ENCODE measurements at regions not wholly inside any gene's neighbourhood (a gene's known extent, or its start where the extent isn't known, plus 50 kb on each side); places are given as distances from the start of the nearest gene placed in this dataset.

- Mint-ChIP-seq H3K27me3 (peaks cover 0 to 2% of the 10 kb centered on the region in 2 donors), H3K4me3 (no peak overlapping the region), H3K27ac (no peak overlapping the region), H3K36me3 (no peaks in the 10 kb centered on the region), H3K9me3 (no peaks in the 10 kb centered on the region), H3K4me1 (no peaks in the 10 kb centered on the region)
- Histone ChIP-seq H3K27me3 (ENCODE audit: insufficient read depth, low read length, poor library complexity, severe bottlenecking) (no peaks in the 10 kb centered on the region), H3K4me1 (ENCODE audit: insufficient read depth, low read length) (no peaks in the 10 kb centered on the region), H3K36me3 (ENCODE audit: insufficient read depth, low read length) (no peaks in the 10 kb centered on the region), H3K27ac (ENCODE audit: low read depth, low read length) (no peak overlapping the region), H3K9me3 (ENCODE audit: low read length) (no peaks in the 10 kb centered on the region), H3K4me3 (ENCODE audit: low read length) (no peak overlapping the region)
- ChIA-PET CTCF (no interaction called here), POLR2A (no interaction called here)
- DNase-seq = no peak
These were observed 300.1 kb upstream of the DDX53 start for GRCh38 chrX:22699581-22700091.

DNA sequence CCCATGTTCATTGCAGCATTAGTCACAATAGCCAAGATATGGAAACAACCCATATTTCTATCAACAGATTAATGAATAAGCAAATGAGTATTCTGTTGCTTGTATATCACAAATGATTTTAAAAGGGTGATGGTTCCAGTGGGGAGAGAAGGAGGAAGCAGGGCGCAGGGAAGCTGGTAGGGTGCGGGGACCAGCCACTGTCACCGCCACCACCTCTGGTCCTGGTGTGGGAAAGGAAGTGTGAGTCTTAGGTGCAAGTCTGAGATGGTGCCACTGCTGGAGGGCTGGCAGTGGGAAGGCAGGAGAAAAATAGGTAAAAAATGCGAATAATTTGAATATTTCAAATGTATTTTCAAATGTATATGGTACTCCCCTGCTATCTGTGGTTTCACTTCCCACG lies 286.8 kb upstream of the DDX53 start:
- no peak for DNase-seq
- no peak overlapping the region for H3K4me3 ChIP-seq (ENCODE audit: low read length)
- POLR2A ChIA-PET = no interaction called here
- H3K4me1 ChIP-seq (ENCODE audit: insufficient read depth, low read length) = no peaks in the 10 kb centered on the region
- CTCF ChIA-PET = no interaction called here
- Mint-ChIP-seq H3K4me1 (no peaks in the 10 kb centered on the region), H3K4me3 (no peak overlapping the region), H3K27me3 (peaks cover 0 to 2% of the 10 kb centered on the region in 2 donors), H3K36me3 (no peaks in the 10 kb centered on the region), H3K9me3 (no peaks in the 10 kb centered on the region), H3K27ac (no peak overlapping the region)
- H3K9me3 ChIP-seq (ENCODE audit: low read length) = no peaks in the 10 kb centered on the region
- no peaks in the 10 kb centered on the region for H3K36me3 ChIP-seq (ENCODE audit: insufficient read depth, low read length)
- H3K27me3 ChIP-seq (ENCODE audit: insufficient read depth, low read length, poor library complexity, severe bottlenecking) = no peaks in the 10 kb centered on the region
- no peak overlapping the region for H3K27ac ChIP-seq (ENCODE audit: low read depth, low read length)

GRCh38 chrX:22730542-22730941 lies 269.2 kb upstream of the DDX53 start:
- no peak for DNase-seq
- H3K27ac ChIP-seq (ENCODE audit: low read depth, low read length) = no peak overlapping the region
- Mint-ChIP-seq H3K36me3 (no peaks in the 10 kb centered on the region), H3K27me3 (peaks cover 0 to 6% of the 10 kb centered on the region in 2 donors), H3K27ac (no peak overlapping the region), H3K4me3 (no peak overlapping the region), H3K4me1 (no peaks in the 10 kb centered on the region), H3K9me3 (peaks cover 0 to 3% (median 0%) of the 10 kb centered on the region in 5 donors)
- no peaks in the 10 kb centered on the region for H3K27me3 ChIP-seq (ENCODE audit: insufficient read depth, low read length, poor library complexity, severe bottlenecking)
- H3K9me3 ChIP-seq (ENCODE audit: low read length) = no peaks in the 10 kb centered on the region
- H3K36me3 ChIP-seq (ENCODE audit: insufficient read depth, low read length) = no peaks in the 10 kb centered on the region
- no peaks in the 10 kb centered on the region for H3K4me1 ChIP-seq (ENCODE audit: insufficient read depth, low read length)
- ChIA-PET CTCF (no interaction called here), POLR2A (no interaction called here)
- no peak overlapping the region for H3K4me3 ChIP-seq (ENCODE audit: low read length)

DNA sequence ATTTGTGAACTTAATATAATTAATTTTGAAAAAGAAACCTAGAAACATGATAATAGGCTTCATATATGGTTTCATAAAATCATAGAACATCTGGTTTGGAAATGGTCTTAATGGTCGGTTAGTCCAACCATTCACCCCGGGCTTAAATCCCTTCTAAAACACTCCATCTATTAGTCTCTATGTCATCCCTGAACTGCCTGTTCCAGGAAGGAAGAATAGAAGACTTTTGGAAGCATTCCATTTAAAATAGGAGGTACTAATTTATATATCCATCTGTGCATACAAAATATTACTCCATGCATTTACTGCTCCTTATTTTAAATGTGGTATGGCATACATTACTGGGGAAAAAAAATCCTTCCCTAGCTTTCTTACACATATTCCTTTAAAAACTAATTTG lies 262.2 kb upstream of the DDX53 start:
- ChIA-PET POLR2A (no interaction called here), CTCF (no interaction called here)
- Histone ChIP-seq H3K27ac (ENCODE audit: low read depth, low read length) (no peak overlapping the region), H3K4me1 (ENCODE audit: insufficient read depth, low read length) (no peaks in the 10 kb centered on the region), H3K4me3 (ENCODE audit: low read length) (no peak overlapping the region), H3K36me3 (ENCODE audit: insufficient read depth, low read length) (no peaks in the 10 kb centered on the region), H3K9me3 (ENCODE audit: low read length) (no peaks in the 10 kb centered on the region), H3K27me3 (ENCODE audit: insufficient read depth, low read length, poor library complexity, severe bottlenecking) (no peaks in the 10 kb centered on the region)
- no peaks in the 10 kb centered on the region for H3K36me3 Mint-ChIP-seq
- H3K4me1 Mint-ChIP-seq = no peaks in the 10 kb centered on the region
- H3K9me3 Mint-ChIP-seq = peaks cover 0 to 3% (median 0%) of the 10 kb centered on the region in 5 donors
- no peaks in the 10 kb centered on the region for H3K27me3 Mint-ChIP-seq
- no peak overlapping the region for H3K4me3 Mint-ChIP-seq
- no peak overlapping the region for H3K27ac Mint-ChIP-seq
- DNase-seq = no peak

- POLR2A ChIA-PET = no interaction called here
- Mint-ChIP-seq H3K4me3 (no peak overlapping the region), H3K36me3 (no peaks in the 10 kb centered on the region), H3K4me1 (no peaks in the 10 kb centered on the region), H3K27me3 (no peaks in the 10 kb centered on the region), H3K9me3 (no peaks in the 10 kb centered on the region), H3K27ac (no peak overlapping the region)
- H3K4me1 ChIP-seq (ENCODE audit: insufficient read depth, low read length) = no peaks in the 10 kb centered on the region
- no peaks in the 10 kb centered on the region for H3K9me3 ChIP-seq (ENCODE audit: low read length)
- CTCF ChIA-PET = interaction anchor here (1.0 kb wide), 1 partner anchor 9 kb away, joined by 4 read pairs; no protein-coding TSS in a partner anchor
- no peak overlapping the region for H3K27ac ChIP-seq (ENCODE audit: low read depth, low read length)
- H3K4me3 ChIP-seq (ENCODE audit: low read length) = no peak overlapping the region
- H3K27me3 ChIP-seq (ENCODE audit: insufficient read depth, low read length, poor library complexity, severe bottlenecking) = no peaks in the 10 kb centered on the region
- H3K36me3 ChIP-seq (ENCODE audit: insufficient read depth, low read length) = no peaks in the 10 kb centered on the region
- DNase-seq = no peak
These were observed 260.5 kb upstream of the DDX53 start for GRCh38 chrX:22739276-22739675.

GRCh38 chrX:22740836-22741235 lies 258.9 kb upstream of the DDX53 start:
- DNase-seq = no peak
- no peaks in the 10 kb centered on the region for H3K36me3 Mint-ChIP-seq

GRCh38 chrX:22742174-22742573 lies 257.6 kb upstream of the DDX53 start:
- H3K27ac ChIP-seq (ENCODE audit: low read depth, low read length) = no peak overlapping the region
- no peaks in the 10 kb centered on the region for H3K9me3 Mint-ChIP-seq
- no peak overlapping the region for H3K4me3 ChIP-seq (ENCODE audit: low read length)
- ChIA-PET POLR2A (no interaction called here), CTCF (no interaction called here)
- H3K36me3 ChIP-seq (ENCODE audit: insufficient read depth, low read length) = no peaks in the 10 kb centered on the region
- H3K9me3 ChIP-seq (ENCODE audit: low read length) = no peaks in the 10 kb centered on the region
- no peak overlapping the region for H3K27ac Mint-ChIP-seq
- H3K27me3 Mint-ChIP-seq = no peaks in the 10 kb centered on the region
- no peaks in the 10 kb centered on the region for H3K36me3 Mint-ChIP-seq
- no peak for DNase-seq
- no peaks in the 10 kb centered on the region for H3K4me1 ChIP-seq (ENCODE audit: insufficient read depth, low read length)
- no peaks in the 10 kb centered on the region for H3K4me1 Mint-ChIP-seq
- H3K27me3 ChIP-seq (ENCODE audit: insufficient read depth, low read length, poor library complexity, severe bottlenecking) = no peaks in the 10 kb centered on the region
- H3K4me3 Mint-ChIP-seq = no peak overlapping the region

More at GRCh38 chrX:22740836-22741235, 258.9 kb upstream of the DDX53 start:
- CTCF ChIA-PET = no interaction called here
- Mint-ChIP-seq H3K4me3 (no peak overlapping the region), H3K4me1 (no peaks in the 10 kb centered on the region), H3K27ac (no peak overlapping the region), H3K9me3 (no peaks in the 10 kb centered on the region), H3K27me3 (no peaks in the 10 kb centered on the region)
- Histone ChIP-seq H3K27me3 (ENCODE audit: insufficient read depth, low read length, poor library complexity, severe bottlenecking) (no peaks in the 10 kb centered on the region), H3K4me3 (ENCODE audit: low read length) (no peak overlapping the region), H3K9me3 (ENCODE audit: low read length) (no peaks in the 10 kb centered on the region), H3K36me3 (ENCODE audit: insufficient read depth, low read length) (no peaks in the 10 kb centered on the region), H3K27ac (ENCODE audit: low read depth, low read length) (no peak overlapping the region), H3K4me1 (ENCODE audit: insufficient read depth, low read length) (no peaks in the 10 kb centered on the region)
- POLR2A ChIA-PET = no interaction called here

GRCh38 chrX:22746081-22746480 lies 253.7 kb upstream of the DDX53 start:
- H3K4me3 ChIP-seq (ENCODE audit: low read length) = no peak overlapping the region
- CTCF ChIA-PET = no interaction called here
- no peaks in the 10 kb centered on the region for H3K27me3 ChIP-seq (ENCODE audit: insufficient read depth, low read length, poor library complexity, severe bottlenecking)
- H3K27ac ChIP-seq (ENCODE audit: low read depth, low read length) = no peak overlapping the region
- no peak for DNase-seq
- no peaks in the 10 kb centered on the region for H3K36me3 ChIP-seq (ENCODE audit: insufficient read depth, low read length)
- H3K4me1 ChIP-seq (ENCODE audit: insufficient read depth, low read length) = no peaks in the 10 kb centered on the region
- H3K27me3 Mint-ChIP-seq = no peaks in the 10 kb centered on the region
- no peak overlapping the region for H3K4me3 Mint-ChIP-seq
- H3K9me3 ChIP-seq (ENCODE audit: low read length) = no peaks in the 10 kb centered on the region
- H3K27ac Mint-ChIP-seq = no peak overlapping the region
- H3K36me3 Mint-ChIP-seq = no peaks in the 10 kb centered on the region
- H3K9me3 Mint-ChIP-seq = no peaks in the 10 kb centered on the region
- H3K4me1 Mint-ChIP-seq = no peaks in the 10 kb centered on the region
- POLR2A ChIA-PET = no interaction called here

Measured in CD8-positive, alpha-beta memory T cell (primary cell).